GM21360 (cell line): ENCODE measurements at regions not wholly inside any gene's neighbourhood (a gene's known extent, or its start where the extent isn't known, plus 50 kb on each side); places are given as distances from the start of the nearest gene placed in this dataset.
"Not testable (repeated sequence)": the region's sequence is repeated elsewhere in the genome, so short reads cannot be mapped to it uniquely, and the experiment has no call there.

Source experiments
- ATAC-seq: cut with Tn5 transposase; IDR thresholded peaks from one replicate; pipeline ENCODE4 v1.9.1; 2021; ENCODE audit warnings: mild to moderate bottlenecking, moderate library complexity; ENCODE audit not compliant: unreplicated experiment

DNA sequence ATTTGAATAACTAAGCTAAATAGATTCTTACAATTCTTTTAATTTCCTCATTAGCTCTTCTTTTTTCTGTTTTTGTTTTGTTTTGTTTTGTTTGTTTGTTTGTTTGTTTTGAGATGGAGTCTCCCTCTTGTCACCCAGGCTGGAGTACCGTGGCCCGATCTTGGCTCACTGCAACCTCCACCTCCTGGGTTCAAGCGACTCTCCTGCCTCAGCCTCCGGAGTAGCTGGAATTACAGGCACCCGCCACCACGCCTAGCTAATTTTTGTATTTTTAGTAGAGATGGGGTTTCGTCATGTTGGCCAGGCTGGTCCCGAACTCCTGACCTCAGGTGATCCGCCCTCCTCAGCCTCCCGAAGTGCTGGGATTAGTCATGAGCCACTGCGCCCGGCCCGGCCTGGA is 70.7 kb upstream of the ZNF658 start:
- ATAC-seq: not testable (repeated sequence)

DNA sequence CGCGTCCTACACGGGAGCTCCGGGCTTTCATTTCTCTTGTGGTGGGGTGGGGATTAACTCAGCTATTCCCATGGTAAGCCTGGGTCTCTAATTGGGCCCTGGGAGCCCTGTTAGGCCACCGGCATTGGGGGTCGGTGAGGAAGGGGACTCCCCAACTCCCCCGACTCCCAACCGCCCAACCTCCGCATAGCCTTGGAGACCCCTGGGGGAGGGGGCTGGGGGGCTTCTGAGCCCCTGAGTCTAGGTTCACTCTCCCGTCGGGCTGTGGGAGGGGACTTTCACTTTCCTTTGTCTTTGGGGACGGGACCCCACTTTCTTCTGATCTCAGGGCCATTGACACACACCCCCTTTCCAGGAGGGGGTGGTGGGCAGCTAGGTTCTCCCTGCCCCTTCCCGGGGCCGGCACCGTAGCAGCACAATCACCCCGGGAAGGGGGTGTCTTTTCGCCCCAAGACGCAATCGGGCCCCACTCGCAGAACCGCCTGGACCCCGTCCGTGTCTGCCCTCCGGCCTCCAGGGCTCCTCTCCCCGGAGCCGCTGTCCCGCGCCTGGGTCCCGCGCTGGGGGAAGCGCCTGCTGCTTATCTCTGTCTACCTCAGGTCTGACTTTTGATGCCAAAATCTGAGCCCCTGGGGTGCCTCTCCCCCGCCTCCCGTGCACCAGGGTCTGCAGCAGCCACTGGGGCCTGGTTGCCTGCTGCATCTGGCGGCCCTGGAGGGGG is 69.6 kb upstream of the ZNF658 start:
- ATAC-seq: not testable (repeated sequence)

DNA sequence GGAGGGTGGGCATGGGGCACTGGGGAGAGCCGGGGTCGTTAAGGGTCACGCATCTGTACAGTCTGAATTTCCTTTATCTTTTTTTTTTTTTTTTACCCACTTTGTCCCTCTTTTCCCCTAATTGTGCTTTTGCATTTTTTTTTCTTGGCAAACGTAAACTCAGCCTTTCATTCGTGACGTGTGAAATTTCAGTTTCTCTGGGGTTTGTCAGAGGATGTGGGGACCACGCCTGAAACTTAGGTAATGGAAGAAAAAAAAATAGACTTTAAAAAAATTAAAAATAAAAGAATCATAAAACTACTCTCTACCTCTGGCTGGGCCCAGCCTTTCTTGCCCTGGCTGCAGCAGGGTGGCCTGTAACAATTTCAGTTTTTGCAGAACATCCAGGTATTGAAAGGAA is 68.3 kb upstream of the ZNF658 start:
- ATAC-seq: not testable (repeated sequence)

DNA sequence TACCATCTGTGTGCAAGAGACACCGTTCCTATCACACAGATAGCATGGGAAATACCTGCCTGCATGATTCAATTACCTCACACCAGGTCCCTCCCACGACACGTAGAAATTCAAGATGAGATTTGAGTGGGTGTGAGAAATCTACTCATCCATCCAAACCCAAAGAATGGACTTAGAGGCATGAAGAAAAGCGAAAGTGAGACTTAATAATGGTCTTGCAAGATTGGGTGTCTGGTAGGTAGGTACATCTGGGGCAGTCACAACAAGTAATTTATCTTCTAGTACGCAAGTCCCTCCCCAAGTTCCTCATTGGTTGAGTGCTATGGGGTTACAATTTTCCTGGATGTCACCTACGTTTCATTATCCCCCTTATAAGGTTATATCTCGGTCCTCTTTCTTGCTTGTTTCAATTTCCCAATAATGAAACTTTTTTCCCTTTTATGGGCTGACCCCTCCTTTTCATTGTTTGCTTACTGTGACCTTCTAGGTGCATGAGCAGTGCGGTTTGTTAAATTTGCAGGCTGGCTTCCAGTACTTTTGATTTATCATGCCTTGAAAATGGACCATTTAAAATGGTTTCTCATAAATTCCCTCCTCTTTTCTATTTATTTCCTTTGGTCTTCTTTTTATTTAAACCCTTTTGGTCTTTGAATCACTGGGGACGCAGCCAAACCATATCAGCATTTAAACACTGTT is 63.1 kb upstream of the ZNF658 start:
- ATAC-seq: not testable (repeated sequence)
